AG09319 (cell line): ENCODE measurements at regions not wholly inside any gene's neighbourhood (a gene's known extent, or its start where the extent isn't known, plus 50 kb on each side); places are given as distances from the start of the nearest gene placed in this dataset.

Experiments used
- DNase-seq: peaks from one replicate; pipeline ENCODE4 v3.0.0-alpha.2; 2010; ENCODE audit warnings: low read depth; ENCODE audit errors: extremely low read depth
- CTCF ChIP-seq: IDR thresholded peaks from 2 replicates; pipeline ENCODE4 v1.5.1; 2011; ENCODE audit warnings: low read depth, mild to moderate bottlenecking, inconsistent platforms, low read length, moderate library complexity

DNA sequence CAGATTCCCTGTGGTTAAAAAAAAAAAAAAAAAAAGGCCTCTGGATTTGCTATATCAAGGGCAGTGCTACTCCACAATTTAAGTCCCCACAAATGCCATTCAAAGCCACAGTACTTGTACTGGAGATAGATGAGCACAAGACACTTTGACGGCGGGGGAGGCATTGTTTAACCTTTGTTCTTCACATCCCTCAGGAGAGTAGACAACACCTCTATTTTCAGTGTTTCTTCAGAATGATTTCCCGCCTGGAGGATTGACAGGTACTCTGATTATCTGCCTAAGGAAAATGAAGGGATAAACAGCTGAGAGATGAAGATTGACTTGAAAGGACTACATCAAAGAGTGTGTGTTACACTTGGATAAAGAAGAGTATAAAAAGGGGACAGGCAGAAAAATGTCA is 58.7 kb downstream of the OTOL1 start:
- TF ChIP-seq CTCF = no peak
- DNase-seq = no peak

GRCh38 chr3:161556533-161556932 is 59.9 kb downstream of the OTOL1 start:
- DNase-seq = no peak
- no peak for TF ChIP-seq CTCF

DNA sequence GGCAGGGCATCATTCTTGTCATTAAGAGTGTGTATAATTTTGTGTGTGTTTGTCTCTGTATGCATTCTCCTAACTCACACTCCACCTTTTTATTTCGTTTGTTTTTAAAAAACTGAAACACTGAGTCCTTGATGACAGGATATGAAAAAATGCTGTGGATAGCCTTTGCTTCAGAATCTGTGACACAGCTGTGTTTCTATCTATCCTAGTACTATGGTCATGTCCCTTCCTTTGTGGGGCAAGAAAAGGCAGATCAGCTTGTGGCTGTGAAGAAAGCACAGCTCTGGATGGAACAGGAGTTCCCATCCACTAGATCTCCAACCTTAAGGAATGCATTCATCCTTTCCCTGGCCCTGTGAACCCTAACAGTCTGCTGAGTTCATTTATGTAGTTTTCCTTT is 60.3 kb downstream of the OTOL1 start:
- TF ChIP-seq CTCF = no peak
- no peak for DNase-seq

- no peak for TF ChIP-seq CTCF
- DNase-seq = no peak
Measured at GRCh38 chr3:161557445-161558150, 61.0 kb downstream of the OTOL1 start.

GRCh38 chr3:161558236-161558635 is 61.6 kb downstream of the OTOL1 start:
- DNase-seq = no peak
- no peak for TF ChIP-seq CTCF

- TF ChIP-seq CTCF = peak; percentile 90
- DNase-seq = no peak
Measured at GRCh38 chr3:161559177-161559998, 62.8 kb downstream of the OTOL1 start.

GRCh38 chr3:161560008-161560637 is 63.5 kb downstream of the OTOL1 start:
- peak; percentile 74 for TF ChIP-seq CTCF
- DNase-seq = peak; percentile 4
